Activated CD8-positive, alpha-beta T cell treated with anti-CD3 and anti-CD28 coated beads for 36 hours (primary cell): ENCODE measurements at regions not wholly inside any gene's neighbourhood (a gene's known extent, or its start where the extent isn't known, plus 50 kb on each side); places are given as distances from the start of the nearest gene placed in this dataset.

Experiments
- ATAC-seq: fragments of 200-7000 bp; cut with Tn5 transposase; one replicate; pipeline ENCODE4 v1.10.0; 2021; ENCODE audit warnings: mild to moderate bottlenecking, moderate library complexity
- CTCF ChIA-PET: fragments of 350-600 bp; sonication (Branson Sonifier 250); formaldehyde crosslinking; loops from one replicate; lab custom pipeline; 2021; ENCODE audit warnings: antibody characterized with exemption; lab: Charles Lee
- POLR2A ChIA-PET: fragments of 350-600 bp; sonication (Branson Sonifier 250); formaldehyde crosslinking; loops from one replicate; lab custom pipeline; 2021; ENCODE audit warnings: antibody characterized with exemption; lab: Charles Lee
- DNase-seq: peaks from one replicate; pipeline ENCODE4 v3.0.0-alpha.2; 2020
- H3K27ac Mint-ChIP-seq: one replicate; pipeline ENCODE4 v1.8.0; 2021; ENCODE audit warnings: mild to moderate bottlenecking, mixed read lengths
- H3K27me3 Mint-ChIP-seq: one replicate; pipeline ENCODE4 v1.8.0; 2021; ENCODE audit warnings: mixed read lengths
- H3K36me3 Mint-ChIP-seq: one replicate; pipeline ENCODE4 v1.8.0; 2021; ENCODE audit warnings: low read depth, mixed read lengths
- H3K4me1 Mint-ChIP-seq: one replicate; pipeline ENCODE4 v1.8.0; 2021; ENCODE audit warnings: low read depth, mixed read lengths
- H3K4me3 Mint-ChIP-seq: one replicate; pipeline ENCODE4 v1.8.0; 2021; ENCODE audit warnings: mild to moderate bottlenecking, moderate library complexity, mixed read lengths
- H3K9me3 Mint-ChIP-seq: one replicate; pipeline ENCODE4 v1.8.0; 2021; ENCODE audit warnings: mixed read lengths
- intact Hi-C: fragments of 100-400 bp; cut with micrococcal nuclease; formaldehyde crosslinking; loops from one replicate; pipeline ENCODE4 v1.10.0; 2022
- TF ChIP-seq, protein P1 (sequence below): fragments of 200-600 bp; IDR thresholded peaks from one replicate; pipeline ENCODE4 v1.8.0; 2022; ENCODE audit warnings: antibody characterized with exemption, mild to moderate bottlenecking

DNA sequence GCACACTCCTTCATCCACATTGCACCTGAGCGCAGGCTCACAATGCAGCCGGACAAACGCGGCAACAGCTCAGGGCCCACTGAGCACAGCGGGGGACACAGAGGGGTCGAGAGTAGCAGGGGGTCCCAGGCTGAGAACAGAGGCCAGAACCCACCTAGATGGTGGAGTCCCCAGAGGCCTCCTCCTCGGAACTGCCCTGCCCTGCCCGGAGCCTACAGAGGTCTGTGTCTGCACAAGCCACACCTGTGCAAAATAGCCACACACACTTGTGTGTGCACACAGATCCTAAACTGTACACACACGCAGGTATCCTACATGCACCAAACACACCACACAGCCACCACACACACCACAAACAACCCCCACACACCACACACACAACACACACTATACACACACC is 72.8 kb downstream of the TMEM18 start:
- intact Hi-C loops = no loop called here
- H3K27me3 Mint-ChIP-seq = no peaks in the 10 kb centered on the region
- H3K4me3 Mint-ChIP-seq = no peak overlapping the region
- POLR2A ChIA-PET = no interaction called here
- H3K27ac Mint-ChIP-seq = no peak overlapping the region
- no peaks in the 10 kb centered on the region for H3K36me3 Mint-ChIP-seq
- TF ChIP-seq, protein P1, sequence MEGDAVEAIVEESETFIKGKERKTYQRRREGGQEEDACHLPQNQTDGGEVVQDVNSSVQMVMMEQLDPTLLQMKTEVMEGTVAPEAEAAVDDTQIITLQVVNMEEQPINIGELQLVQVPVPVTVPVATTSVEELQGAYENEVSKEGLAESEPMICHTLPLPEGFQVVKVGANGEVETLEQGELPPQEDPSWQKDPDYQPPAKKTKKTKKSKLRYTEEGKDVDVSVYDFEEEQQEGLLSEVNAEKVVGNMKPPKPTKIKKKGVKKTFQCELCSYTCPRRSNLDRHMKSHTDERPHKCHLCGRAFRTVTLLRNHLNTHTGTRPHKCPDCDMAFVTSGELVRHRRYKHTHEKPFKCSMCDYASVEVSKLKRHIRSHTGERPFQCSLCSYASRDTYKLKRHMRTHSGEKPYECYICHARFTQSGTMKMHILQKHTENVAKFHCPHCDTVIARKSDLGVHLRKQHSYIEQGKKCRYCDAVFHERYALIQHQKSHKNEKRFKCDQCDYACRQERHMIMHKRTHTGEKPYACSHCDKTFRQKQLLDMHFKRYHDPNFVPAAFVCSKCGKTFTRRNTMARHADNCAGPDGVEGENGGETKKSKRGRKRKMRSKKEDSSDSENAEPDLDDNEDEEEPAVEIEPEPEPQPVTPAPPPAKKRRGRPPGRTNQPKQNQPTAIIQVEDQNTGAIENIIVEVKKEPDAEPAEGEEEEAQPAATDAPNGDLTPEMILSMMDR = no peak
- H3K4me1 Mint-ChIP-seq = no peaks in the 10 kb centered on the region
- ATAC-seq (no peak), DNase-seq (no peak)
- H3K9me3 Mint-ChIP-seq = peaks cover 3% of the 10 kb centered on the region
- CTCF ChIA-PET = no interaction called here

GRCh38 chr2:603869-604268 is 73.3 kb downstream of the TMEM18 start:
- ATAC-seq = no peak
- ChIA-PET POLR2A (no interaction called here), CTCF (interaction anchor here (2.0 kb wide), 1 partner anchor 33 kb away, joined by 4 read pairs; no protein-coding TSS in a partner anchor)
- no peaks in the 10 kb centered on the region for H3K4me1 Mint-ChIP-seq
- no peak for DNase-seq
- H3K4me3 Mint-ChIP-seq = no peak overlapping the region
- H3K27me3 Mint-ChIP-seq = no peaks in the 10 kb centered on the region
- H3K9me3 Mint-ChIP-seq = peaks cover 3% of the 10 kb centered on the region
- no peak overlapping the region for H3K27ac Mint-ChIP-seq
- no peaks in the 10 kb centered on the region for H3K36me3 Mint-ChIP-seq
- intact Hi-C loops = no loop called here
- TF ChIP-seq, protein P1 = no peak

DNA sequence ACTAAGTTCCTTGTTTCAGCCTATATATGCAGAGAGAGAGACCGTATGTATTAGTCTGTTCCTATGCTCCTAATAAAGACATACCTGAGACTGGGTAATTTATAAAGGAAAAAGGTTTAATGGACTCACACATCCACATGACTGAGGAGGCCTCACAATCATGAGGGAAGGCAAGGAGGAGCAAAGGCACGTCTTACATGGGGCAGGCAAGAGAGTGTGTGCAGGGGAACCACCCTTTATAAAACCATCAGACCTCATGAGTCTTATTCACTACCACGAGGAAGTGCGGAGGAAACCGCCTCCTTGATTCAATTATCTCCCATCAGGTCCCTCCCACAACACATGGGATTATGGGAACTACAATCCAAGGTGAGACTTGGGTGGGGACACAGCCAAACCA is 73.8 kb downstream of the TMEM18 start:
- Mint-ChIP-seq H3K9me3 (peaks cover 3% of the 10 kb centered on the region), H3K4me1 (no peaks in the 10 kb centered on the region), H3K4me3 (no peak overlapping the region), H3K27ac (no peak overlapping the region), H3K36me3 (no peaks in the 10 kb centered on the region), H3K27me3 (no peaks in the 10 kb centered on the region)
- POLR2A ChIA-PET = no interaction called here
- ATAC-seq (no peak), DNase-seq (no peak)
- intact Hi-C loops = no loop called here
- CTCF ChIA-PET = interaction anchor here (2.0 kb wide), 1 partner anchor 33 kb away, joined by 4 read pairs; no protein-coding TSS in a partner anchor
- TF ChIP-seq, protein P1 = no peak

- no peaks in the 10 kb centered on the region for H3K4me1 Mint-ChIP-seq
- ChIA-PET CTCF (interaction anchor here (2.0 kb wide), 1 partner anchor 34 kb away, joined by 4 read pairs; no protein-coding TSS in a partner anchor), POLR2A (no interaction called here)
- no peak for ATAC-seq
- H3K4me3 Mint-ChIP-seq = no peak overlapping the region
- H3K9me3 Mint-ChIP-seq = peaks cover 3% of the 10 kb centered on the region
- no peaks in the 10 kb centered on the region for H3K36me3 Mint-ChIP-seq
- H3K27me3 Mint-ChIP-seq = no peaks in the 10 kb centered on the region
- no peak overlapping the region for H3K27ac Mint-ChIP-seq
- TF ChIP-seq, protein P1 = no peak
- intact Hi-C loops = no loop called here
- peak; percentile 17 for DNase-seq
These were observed 74.4 kb downstream of the TMEM18 start for GRCh38 chr2:602571-603359.

GRCh38 chr2:601806-602455 is 75.3 kb downstream of the TMEM18 start:
- Mint-ChIP-seq H3K27me3 (no peaks in the 10 kb centered on the region), H3K4me1 (no peaks in the 10 kb centered on the region), H3K9me3 (peaks cover 3% of the 10 kb centered on the region), H3K4me3 (no peak overlapping the region), H3K36me3 (no peaks in the 10 kb centered on the region), H3K27ac (no peak overlapping the region)
- ChIA-PET POLR2A (no interaction called here), CTCF (interaction anchor here (2.0 kb wide), 1 partner anchor 35 kb away, joined by 4 read pairs; no protein-coding TSS in a partner anchor)
- DNase-seq (no peak), ATAC-seq (no peak)
- intact Hi-C loops = no loop called here
- TF ChIP-seq, protein P1 = no peak
